Erythroblast (primary cell): ENCODE measurements at regions not wholly inside any gene's neighbourhood (a gene's known extent, or its start where the extent isn't known, plus 50 kb on each side); places are given as distances from the start of the nearest gene placed in this dataset.
"Not testable (repeated sequence)": the region's sequence is repeated elsewhere in the genome, so short reads cannot be mapped to it uniquely, and the experiment has no call there.

ENCODE experiments used
- DNase-seq, 2 experiments: peaks; one replicate each; lab custom pipeline; 2025; lab: John Stamatoyannopoulos, UW
- GATA1 ChIP-seq: IDR thresholded peaks from 2 replicates; pipeline ENCODE4 v1.6.1; 2011; ENCODE audit warnings: low read depth, mild to moderate bottlenecking, control low read depth, low read length, moderate library complexity
- POLR2A ChIP-seq: IDR thresholded peaks from 2 replicates; pipeline ENCODE4 v1.6.1; 2011; ENCODE audit warnings: mild to moderate bottlenecking, low read length

DNA sequence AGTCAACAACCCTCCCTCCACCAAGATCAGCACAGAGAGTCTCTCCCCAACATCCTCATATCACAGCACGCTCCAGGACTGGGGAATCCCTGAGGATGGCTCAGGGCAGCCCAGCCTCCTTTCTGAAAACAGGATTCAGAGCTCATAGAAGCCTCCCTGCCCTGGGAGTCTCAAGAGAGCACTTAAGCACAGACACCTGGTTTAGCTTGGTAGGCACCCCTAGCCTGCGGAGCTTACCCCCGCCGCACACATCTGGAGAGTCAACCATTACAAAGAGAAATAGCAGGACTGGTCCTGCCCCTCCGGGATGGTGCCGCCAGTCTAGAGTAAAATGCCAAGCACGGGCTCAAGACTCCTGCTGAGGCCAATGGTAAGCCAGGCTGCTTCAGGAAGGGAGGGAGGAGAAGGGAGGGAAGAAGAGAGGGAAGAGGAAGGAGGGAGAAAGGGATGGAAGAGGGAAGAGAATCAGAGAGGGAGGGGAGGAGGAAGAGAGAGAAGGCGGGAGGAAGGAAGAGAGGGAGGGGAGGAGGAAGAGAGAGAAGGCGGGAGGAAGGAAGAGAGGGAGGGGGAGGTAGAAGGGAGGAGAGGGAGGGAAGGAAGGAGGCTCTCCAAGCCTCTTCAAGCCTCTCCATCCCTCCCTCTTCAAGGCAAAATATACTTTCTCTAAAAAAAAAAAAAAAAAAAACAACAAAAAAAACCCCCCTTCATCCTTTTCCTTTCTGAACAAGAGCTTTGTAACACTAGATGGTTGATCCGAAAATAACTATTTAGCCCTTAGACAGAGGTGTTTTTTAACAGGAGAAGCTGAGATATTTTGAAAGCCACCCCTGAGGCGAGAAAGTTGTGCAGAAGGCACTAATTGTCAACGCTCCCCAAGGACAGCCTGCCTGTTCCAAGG is 278.6 kb upstream of the TLE3 start:
- TF ChIP-seq POLR2A: no peak
- TF ChIP-seq GATA1: no peak
- no peak for DNase-seq

DNA sequence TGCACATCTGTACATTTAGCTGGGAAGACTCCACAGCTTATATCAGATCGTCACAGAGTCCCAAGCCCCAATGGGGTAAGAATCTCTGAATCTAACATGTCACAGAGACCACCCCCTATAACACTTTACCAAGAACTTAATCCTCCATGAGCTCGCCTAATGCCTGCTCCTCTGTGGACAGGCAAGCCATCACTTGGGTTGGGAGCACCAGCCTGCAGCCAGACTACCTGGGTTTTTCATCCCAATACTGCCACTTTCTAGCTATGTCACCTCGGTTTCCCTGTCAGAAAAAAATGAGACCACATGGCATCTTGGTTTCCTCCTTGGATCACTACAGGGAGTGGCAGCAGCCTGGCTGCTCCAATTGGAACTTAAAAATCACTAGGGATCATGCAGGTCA is 277.9 kb upstream of the TLE3 start:
- no peak for DNase-seq

DNA sequence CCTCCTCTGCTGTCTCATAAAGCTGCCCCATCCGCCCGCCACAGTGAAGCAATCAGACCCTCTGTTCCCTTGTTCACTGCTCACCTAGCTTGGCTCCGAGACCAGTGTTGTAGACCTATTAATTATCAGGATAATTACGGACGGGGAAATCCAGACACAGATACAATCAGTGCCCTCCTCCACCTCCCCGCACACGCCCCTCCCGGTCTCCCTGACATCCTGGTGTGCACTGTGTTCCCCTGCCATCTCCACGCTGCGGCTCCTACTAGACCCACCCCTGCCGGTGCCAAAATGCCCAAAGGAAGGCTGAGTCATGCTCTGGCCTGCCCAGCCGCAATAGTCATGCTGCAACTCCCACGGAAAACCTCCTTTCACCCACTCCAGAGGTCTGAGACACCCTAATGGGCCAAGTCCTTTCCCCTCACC is 277.3 kb upstream of the TLE3 start:
- TF ChIP-seq POLR2A (no peak), GATA1 (no peak)
- DNase-seq: no peak

More for the DNA sequence above, 277.9 kb upstream of the TLE3 start:
- TF ChIP-seq POLR2A: no peak
- TF ChIP-seq GATA1: no peak

DNA sequence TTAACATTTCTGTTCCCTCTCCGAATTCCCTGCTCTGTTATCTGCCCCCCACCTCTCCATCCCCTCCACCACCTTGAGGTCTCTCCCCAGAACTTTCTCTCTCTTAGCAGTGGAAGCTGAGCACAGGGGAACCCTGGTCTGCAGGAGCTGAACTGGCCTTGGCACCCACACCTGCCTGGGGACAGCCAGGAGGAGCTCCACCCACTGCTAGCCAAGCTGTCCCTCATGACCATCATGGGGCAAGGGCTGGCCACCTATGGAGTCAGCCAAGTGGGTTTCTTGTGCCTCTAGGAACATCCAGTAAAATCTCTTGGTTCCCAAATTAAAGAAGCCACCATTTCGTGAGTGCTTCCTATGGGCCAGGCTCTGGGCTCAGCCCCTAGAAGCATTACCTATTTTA is 276.4 kb upstream of the TLE3 start:
- no peak for TF ChIP-seq GATA1
- no peak for DNase-seq

DNA sequence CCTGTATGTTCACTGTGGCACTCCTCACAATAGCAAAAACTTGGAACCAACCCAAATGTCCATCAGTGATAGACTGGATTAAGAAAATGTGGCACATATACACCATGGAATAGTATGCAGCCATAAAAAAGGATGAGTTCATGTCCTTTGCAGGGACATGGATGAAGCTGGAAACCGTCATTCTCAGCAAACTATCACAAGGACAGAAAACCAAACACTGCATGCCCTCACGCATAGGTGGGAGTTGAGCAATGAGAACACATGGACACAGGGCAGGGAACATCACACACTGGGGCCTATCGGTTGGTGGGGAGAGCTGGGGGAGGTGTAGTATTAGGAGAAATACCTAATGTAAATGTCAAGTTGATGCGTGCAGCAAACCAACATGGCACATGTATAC is 275.7 kb upstream of the TLE3 start:
- not testable (repeated sequence) for DNase-seq

DNA sequence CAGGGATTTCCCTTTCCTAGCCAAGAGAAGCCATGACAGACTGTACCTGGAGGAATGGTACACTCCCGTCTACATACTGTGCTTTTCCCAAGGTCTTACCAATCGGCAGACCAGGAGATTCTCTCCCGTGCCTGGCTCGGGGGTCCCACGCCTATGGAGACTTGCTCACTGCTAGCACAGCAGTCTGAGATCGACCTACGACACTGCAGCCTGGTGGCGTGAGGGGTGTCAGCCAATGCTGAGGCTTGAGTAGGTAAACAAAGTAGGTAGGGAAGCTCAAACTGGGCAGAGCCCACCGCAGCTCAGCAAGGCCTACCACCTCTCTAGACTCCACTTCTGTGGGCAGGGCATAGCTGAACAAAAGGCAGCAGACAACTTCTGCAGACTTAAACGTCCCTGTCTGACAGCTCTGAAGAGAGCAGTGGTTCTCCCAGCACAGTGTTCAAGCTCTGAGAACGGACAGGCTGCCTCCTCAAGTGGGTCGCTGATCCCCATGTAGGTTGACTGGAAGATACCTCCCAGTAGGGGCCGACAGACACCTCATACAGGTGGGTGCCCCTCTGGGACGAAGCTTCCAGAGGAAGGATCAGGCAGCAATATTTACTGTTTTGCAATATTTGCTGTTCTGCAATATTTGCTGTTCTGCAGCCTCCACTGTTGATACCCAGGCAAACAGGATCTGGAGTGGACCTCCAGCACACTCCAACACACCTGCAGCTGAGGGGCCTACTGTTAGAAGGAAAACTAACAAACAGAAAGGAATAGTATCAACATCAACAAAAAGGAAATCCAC is 270.4 kb upstream of the TLE3 start:
- not testable (repeated sequence) for DNase-seq

DNA sequence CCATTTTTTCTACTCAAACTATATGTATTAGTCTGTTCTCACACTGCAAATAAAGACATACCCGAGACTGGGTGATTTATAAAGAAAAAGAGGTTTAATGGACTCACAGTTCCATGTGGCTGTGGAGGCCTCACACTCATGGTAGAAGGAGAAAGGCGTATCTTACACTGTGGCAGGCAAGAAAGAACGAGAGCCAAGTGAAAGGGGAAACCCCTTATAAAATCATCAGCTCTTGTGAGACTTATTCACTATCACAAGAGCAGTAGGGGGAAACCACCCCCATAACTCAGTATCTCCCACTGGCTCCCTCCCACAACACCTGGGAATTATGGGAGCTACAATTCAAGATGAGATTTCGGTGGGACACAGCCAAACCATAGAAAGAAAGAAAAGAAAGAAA is 266.3 kb upstream of the TLE3 start:
- DNase-seq: not testable (repeated sequence)

DNA sequence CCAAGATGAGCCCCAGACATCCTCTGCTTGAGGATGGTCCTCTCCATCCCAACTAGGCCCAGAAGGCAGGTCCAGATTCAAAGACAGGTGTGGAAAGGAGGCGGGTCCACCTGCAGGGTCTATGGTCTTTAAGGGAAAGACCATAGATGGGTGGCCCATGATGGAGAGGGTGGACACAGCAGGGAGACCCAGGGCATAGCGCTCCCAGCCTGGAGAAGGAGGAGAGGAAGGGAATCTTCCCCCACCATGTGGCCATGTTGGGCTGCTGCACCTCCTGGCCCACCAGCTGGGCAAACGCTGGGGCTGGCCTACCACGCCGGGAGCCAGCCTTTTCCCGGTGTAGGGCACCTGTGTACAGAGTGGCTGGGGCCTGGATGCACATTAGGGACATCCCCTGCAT is 265.2 kb upstream of the TLE3 start:
- TF ChIP-seq GATA1 (no peak), POLR2A (no peak)
- no peak for DNase-seq

DNA sequence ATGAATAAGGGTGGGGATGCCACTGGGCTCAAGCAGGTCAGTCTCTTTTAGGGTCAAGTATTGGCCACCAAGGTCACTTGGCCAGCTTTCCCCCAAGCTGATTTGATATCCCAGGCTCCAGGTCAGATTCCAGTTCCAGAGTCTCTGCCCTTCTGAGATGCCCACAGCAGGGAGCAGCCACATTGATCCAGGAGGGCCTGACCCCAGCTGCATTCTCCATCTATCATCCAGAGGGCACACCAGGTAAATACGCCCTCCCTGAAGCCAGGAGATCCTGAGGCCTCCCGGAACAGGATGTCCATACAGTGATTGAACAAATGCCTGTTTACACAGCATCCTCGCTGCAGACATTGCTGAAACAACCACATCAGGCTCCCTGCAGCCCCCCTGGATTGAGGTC is 264.6 kb upstream of the TLE3 start:
- no peak for DNase-seq
- no peak for TF ChIP-seq POLR2A
- no peak for TF ChIP-seq GATA1

DNA sequence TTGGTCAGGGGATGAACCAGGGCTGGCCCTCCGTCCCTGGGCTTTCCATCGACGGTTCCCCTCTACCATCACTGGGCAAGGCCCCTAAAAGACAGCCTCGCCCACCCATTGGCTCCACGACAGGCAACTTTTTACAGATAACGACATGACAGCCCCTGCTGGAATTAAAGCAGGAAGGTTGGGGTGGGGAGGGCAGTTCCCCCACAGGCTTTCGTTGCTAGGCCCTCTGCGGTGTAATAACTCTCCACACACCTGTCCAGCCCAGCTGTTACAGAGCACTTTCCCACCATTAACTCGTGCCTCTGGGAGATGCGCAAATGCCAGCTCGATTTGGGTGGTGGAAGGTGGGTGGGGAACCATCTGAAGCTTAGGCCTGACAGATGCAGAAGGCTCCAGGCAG is 264.2 kb upstream of the TLE3 start:
- DNase-seq: no peak
- TF ChIP-seq POLR2A (no peak), GATA1 (no peak)

DNA sequence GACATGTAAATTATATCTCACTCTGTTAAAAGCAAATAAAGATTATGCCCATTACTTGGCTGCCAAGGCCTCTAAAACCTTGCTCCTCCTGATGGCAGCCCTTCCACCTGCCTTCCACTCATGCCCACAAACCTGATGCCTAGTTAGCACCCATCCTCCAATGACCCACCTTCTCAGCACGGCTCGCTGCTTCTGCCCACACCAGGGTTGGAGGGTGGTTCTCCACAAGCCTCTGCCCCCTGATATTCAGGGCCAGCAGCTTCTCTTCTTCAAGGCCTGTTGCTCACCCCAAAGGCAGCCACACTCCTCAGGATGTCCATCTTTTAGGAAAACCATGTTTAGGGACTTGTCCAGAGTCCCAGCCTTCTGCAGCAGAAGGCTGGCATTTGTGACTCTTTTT is 263.4 kb upstream of the TLE3 start:
- TF ChIP-seq GATA1: no peak
- TF ChIP-seq POLR2A: no peak
- no peak for DNase-seq

DNA sequence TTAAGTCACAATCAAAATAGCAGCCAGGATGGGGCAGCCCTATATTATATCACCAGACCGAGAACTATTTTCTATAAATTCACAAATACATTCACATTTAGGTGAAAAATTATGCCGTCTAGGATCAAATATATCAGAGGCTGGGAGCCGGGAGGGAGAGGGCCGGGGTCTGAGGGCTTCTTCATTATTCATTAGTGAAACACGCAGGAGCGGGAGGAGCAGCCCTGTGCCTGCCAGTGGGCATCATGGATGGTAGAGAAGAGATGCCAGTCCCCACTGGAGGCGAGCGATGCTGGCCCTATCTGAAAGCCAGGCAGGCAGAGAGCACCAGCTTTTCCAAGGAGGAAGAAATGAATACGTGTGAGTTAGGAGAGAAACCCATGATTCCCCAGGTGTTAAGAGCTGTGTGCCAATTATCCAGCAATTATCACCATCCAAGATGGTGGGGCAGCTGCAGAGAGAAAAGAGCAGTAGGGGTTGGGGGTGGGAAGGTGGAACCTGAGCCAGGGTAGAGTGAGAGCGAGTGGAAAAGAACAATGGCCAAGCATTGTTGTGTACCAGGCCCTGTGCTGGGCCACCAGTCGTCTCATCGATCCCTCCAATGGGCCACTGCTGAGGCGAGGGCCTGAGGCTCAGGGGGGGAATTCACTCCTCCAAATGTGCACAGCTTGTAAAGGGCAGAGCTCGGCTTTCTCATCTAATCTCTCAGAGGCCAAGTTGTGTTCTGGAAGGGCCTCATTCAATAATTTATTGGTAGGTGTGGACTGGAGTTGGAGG is 261.3 kb upstream of the TLE3 start:
- DNase-seq: no peak
- TF ChIP-seq GATA1 (no peak), POLR2A (no peak)

DNA sequence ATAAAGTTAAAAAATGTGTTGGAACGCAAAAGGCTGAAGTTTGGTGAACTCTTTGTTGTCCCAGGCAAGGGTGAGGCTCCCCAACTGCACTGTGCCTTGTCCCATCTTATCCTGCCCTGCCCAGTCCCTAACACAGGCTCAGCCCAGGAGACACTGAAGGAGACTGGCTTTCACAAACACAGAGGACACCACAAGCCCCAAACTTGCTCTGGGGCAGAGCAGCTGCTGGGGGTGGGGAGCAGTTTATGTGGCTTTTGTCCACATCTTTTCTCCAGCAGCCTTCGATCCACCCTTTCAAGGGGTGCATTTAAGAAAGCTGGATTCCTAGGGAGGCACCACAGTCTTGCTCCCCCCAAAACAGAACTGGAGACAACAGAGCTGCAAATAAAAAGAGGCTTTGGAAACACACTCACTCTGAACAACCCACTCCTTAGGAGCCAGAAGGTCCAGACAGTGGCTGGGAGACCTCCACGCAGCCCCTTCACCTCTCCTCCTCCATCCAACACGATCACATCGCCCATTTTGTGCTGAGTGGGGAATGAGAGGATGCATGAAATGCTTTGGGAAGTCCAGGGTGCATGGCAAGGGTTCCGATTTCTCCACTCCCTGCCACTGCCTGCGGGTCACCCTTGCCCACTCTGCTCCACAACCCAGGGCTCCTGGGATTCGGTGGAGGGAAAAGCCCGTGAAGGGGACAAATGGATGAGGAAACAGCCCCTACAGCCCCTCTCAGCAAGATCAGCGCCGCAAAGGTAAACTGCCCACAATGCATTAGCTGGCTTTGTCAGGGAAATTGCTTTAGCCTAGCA is 260.5 kb upstream of the TLE3 start:
- TF ChIP-seq GATA1: no peak
- TF ChIP-seq POLR2A: no peak
- no peak for DNase-seq

DNA sequence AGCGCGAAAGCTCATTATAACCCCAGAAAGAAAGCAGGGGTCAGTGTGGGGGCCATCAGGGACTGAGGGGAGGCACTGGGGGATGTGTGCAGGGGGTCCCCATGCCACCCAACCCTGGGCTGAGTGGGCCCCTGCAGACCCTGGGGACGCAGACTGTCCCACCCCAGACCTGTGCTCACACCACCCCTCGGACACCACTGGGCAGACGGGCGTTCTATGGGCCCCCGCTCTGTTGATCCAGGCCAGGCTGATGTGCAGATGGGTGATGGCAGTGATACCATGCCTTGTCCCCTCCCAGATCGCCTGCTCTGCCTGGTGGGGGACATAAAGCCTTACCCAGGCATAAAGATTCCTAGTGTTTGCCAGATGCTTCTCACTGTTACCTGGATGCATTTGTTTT is 259.7 kb upstream of the TLE3 start:
- no peak for DNase-seq
- no peak for TF ChIP-seq GATA1
- no peak for TF ChIP-seq POLR2A
